Hypothalamus (tissue), 51 donors: ENCODE measurements at regions not wholly inside any gene's neighbourhood (a gene's known extent, or its start where the extent isn't known, plus 50 kb on each side); places are given as distances from the start of the nearest gene placed in this dataset.
"Not testable (repeated sequence)": the region's sequence is repeated elsewhere in the genome, so short reads cannot be mapped to it uniquely, and the experiment has no call there.

Experiments used
- DNase-seq, 51 donors: peaks; one replicate each; lab custom pipeline; 2025; lab: John Stamatoyannopoulos, UW

DNA sequence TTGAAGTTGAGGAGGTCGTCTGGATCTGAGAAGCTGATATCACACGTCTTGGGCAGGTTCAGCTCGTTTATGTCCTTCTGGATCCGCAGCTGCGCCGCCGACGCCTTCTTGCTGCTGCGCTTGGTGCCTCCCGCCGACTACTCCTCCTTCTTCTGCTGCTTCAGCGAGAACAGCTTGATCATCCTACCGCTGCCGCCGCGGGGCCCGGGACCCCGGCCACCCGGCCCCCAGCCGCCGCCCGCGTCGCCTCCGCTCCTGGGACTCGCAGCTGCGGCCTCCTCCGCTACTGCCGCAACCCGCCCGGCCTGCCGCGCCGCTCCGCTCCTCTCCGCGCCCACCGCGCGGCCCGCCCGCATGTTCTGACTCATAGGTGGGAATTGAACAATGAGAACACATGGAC lies 1710.6 kb downstream of the TP53TG3F start:
- not testable (repeated sequence) for DNase-seq

DNA sequence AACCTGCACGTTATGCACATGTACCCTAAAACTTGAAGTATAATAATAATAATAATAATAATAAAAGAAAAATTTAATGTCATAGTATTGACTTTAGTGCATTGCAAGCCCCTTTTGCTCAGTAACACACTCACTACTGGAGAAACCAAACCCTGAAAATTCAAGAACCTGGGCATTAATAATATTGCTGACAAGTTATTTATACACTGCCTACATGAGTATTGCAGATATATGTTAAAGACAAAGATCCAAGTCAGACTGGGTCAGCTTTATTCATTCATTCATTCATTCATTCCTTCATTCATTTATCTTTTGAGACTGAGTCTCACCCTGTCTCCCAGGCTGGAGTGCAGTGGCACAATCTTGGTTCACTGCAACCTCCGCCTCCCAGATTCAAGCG lies 1711.2 kb downstream of the TP53TG3F start:
- DNase-seq, result no peak

DNA sequence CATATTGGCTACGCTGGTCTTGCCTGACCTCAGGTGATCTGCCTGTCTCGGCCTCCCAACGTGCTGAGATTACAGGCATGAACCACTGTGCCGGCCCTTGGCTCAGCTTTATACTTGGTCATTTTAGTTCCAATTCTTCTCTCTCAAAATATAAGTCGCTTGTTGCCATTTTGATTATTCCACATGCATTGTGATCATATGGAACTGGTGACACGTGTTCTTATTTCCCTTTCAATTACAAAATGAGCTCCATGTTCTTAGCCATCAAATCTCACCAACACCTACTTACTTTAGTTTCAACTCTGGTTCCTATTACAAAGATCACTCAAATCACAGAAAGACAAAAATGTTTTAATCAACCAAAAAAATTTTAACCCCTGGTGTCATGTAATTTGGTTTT lies 1711.7 kb downstream of the TP53TG3F start:
- no peak for DNase-seq

DNA sequence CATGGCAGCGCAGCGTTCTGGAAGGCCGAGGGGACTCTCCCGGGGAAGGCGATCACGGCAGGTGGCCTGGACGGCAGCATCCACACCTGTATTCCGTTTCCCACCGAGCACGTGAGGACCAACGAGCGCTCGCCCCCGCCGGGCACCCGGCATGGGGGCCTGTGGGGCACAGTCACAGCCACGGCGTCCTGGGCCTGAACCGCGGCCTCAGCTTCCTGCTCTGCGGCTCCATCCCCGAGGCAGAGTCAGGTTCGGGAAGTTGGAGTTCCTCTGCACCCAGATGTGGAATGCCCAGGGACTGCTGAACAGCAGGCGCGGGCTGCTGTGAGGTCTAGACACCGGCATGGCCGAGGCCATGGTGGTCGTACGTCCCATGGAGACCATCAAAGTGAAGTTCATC lies 1713.9 kb downstream of the TP53TG3F start:
- DNase-seq, result no peak

DNA sequence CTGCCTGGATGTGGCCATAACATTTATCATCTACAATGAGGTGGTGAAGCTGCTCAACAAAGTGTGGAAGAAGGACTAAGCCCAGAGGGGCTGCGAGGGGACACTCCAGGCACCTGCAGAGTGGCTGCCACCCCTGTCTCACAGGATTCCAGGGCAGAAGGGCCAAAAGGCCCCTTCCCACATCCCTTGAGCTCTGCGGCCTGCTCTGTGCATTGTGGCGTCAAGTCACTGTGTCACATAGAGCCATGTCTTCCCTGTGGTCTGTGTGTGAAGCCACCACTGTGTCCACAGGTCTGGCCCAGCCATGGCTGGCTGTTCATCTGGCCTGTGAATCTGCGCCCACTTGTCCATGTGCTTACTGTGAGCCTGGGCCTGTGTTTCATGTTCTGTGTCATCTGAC lies 1714.6 kb downstream of the TP53TG3F start:
- DNase-seq, result no peak

DNA sequence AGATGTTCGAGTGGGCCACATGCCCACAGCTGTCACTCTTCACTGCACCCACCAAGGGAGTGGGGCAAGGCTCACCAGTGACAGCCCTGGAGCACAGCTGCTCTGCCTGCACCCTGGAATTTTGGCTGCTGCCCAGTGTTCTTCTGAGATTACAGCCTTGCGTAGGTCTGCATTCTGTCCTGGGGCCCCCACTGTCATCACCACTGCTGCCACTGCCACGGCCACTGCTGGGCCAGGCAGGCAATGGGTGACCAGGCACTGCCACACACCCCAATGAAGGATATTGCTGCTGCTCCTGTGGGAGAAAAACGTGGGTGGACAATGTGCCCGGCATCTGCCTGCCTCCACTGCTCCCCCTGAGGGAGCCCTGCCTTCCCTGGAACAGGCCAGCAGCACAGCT lies 1717.0 kb downstream of the TP53TG3F start:
- DNase-seq, result no peak

DNA sequence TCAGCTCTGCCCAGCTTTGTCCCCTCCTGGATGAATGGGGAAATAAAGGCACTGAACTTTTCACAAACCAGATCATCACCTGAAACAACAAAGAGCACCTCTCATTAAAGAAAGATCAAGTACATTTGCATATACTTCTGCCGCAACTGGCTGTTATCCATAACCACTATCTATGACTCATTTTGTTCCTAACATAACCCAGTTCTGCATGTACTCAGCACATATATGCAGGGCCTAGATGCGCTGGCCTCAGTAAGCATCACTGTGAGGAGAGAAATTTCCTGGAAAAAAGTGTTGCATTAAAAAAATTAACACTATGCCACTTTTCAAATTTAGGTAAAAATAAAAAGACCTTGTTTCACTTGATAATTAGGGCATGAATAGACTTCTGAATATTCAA lies 1718.4 kb downstream of the TP53TG3F start:
- DNase-seq, result no peak

DNA sequence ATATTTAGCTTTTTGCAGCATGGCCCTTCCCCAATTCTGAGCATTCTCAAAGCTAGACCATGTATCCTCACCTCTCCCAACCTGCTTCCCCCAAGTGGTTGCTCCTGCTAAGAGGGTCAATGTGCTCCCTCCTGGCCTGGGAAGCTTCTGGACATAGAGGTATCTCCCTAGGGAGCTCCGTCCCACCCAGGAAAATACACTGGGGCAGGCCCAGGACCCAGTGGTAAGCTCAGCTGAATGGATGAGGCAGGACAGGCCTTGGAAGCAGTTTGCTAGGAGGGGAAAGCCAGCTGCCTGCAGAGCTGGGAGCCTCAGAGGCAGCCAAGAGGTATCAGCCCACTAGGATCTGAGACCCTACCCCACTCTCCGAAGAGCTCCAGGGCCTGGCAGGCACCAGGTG lies 1721.6 kb downstream of the TP53TG3F start:
- no peak for DNase-seq

DNA sequence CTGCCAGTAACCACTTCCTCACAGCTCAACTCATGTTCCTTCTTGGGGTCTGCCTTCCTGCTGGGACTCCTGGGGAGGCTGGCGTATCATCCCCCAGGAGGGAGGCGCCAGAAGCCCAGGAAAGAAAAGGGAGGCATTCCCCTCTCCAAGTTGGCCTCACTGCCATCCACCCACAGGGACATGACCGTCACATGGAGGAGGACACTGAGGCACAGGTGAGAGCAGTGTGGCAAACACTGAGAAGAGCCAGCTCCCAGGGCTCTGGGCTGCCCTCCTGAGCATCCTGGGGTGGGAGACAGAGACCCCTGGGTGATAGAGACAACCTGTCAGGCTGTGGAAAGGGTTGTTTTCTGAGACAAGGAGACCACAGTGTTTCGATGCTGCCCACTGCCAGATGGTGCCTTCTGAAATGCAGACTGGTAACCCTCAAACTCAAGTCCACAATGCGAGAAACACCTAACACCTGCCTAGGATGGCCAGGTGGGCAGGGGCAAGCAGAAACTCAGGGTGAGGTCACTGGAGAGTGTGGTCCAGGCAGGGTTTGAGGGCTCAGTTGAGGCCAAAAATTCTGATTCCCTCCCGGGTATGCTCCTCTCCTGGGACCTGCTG lies 1722.1 kb downstream of the TP53TG3F start:
- no peak for DNase-seq

DNA sequence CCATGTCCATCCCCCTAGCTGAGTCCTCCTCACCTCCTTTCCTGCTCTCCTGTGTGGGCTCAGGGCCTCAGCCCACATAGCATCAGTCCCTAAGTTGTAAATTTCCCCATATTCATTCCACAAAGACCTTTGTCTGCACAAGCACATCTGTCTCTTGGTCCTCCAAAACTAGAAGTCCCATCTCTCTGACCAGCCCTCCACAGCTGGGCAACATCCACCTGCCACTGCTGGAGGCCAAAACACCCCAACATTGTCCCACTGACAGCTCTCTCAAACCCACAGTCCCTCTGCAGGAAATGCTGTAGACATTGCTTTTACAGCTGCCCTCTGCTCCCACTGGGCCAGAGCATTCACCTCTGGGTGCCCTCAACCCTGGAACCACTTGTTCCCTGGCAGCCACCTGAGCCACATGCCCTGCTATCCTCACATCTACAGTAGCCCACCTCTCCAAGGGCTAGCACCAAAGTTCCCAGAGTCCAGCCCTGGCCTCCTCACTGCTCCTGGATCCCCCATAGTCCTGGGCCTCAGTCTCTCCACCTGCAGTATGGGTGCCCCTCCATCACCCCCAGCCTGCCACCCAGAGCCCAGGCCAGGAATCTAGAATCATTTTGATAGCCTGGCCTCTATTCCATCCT lies 1722.7 kb downstream of the TP53TG3F start:
- no peak for DNase-seq

DNA sequence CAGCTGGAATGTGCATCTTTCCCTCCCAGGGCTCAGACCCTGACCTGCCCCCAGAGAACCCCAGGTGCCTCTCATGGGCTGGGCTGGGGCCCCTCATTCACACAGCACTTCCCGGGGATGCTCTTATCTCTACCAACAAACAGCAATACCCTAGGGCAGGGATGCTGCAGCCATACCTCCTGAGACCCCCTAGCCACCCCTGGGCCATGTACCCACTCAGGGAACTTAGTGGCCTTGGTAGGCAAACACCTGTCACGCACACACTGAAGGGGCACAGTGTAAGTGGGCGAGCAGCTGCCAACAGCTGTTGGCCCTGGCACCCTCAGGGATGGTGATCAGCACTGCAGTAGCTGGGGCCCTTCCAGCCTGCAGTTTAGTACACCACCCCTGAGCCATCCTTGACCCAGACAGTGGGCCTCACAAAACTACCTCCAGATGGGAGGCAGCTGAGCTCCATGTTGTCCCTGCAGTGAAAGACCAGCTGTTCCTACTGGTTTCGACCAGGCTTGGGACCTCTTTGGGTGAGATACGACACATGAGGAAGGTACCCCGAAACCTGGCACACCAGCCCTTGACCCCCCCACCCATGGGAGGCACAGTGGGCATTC lies 1723.6 kb downstream of the TP53TG3F start:
- no peak for DNase-seq

DNA sequence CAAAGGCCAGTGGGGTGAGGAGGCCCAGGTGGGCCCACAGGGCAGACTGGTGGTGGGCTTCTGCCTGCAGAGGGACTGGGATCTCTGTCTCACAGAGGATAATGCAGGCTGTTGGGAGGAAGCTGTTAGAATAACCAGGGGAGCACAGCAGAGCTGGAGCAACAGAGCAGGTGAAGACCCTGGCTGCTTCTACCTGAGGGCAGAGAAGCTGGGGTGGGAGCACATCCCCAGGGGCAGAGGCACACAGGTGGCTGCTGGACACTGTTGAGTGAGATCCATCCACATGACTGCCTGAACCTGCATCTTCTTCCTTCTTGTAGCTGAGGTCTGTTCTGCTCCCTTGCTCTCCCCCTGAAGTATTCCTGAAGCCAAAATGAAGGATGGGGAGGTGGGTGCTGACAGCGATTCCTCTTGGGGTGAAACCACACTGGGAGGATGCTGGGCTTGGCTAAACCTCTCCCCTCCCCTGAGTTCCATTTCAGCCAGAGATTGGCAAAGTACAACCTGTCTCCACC lies 1725.0 kb downstream of the TP53TG3F start:
- DNase-seq, result no peak

DNA sequence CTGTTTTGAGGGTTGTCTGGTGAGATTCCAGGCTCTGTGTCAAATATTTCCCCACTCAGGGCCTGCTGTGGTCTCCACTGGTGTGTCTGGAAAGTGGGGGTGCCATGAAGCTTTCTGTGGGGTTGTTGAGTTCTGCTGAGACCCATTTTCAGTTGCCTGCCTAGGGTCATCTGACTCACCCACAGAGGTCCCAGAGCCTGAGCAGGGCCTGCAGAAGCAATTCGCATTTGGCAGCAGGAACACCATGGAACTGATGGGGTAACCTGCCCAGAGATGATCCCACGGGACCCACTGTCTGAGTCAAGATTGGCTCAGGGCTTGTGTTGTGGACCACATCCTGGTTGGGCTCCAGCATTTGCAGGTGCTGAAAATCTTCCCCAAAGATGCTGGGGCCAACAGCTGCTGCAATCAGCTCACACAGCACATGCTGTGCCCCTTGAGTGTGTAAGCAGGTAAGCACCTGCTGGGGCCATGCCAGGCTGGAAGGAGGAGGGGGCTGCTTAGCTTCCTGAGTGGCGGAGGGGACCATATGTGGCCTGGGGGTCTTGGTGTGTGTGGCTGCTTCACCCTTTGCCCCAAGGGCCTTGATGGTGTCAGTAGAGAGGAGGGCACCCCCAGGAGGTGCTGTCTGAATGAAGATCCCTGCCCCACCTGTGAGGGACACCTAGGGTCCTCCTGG lies 1726.1 kb downstream of the TP53TG3F start:
- DNase-seq, result no peak

DNA sequence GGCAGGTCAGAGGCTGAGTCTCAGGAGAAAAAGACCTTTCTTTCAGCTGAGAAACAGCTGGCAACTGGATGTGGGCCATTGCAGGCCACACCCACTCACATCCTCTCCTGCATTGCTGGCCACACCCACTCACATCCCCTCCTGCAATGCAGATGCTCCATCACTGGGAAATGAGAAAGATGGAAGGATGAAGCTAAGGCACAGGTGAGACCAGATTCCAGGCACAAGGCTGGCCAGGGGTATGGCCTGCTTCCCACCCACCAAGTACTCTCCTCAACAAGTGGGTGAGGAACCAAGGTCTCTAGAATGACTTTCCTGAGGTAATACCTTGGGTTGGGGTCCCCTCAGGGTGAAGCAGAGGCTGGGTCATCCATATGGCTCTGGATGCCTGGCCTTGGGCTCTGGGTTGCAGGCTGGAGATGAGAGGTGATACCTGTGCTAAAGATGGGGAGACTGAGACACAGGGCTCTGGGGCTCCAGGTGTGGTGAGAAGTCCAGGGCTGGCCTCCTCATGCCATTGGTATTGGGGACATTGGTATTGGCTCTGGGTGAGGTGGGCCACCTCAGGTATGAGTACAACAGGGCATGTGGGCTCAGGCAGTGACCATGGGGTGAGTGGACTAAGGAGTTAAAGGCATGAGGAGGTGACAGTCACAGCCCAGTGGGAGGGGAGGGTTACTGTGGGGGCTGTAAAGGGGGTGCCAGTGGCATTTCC lies 1726.8 kb downstream of the TP53TG3F start:
- DNase-seq, result no peak

DNA sequence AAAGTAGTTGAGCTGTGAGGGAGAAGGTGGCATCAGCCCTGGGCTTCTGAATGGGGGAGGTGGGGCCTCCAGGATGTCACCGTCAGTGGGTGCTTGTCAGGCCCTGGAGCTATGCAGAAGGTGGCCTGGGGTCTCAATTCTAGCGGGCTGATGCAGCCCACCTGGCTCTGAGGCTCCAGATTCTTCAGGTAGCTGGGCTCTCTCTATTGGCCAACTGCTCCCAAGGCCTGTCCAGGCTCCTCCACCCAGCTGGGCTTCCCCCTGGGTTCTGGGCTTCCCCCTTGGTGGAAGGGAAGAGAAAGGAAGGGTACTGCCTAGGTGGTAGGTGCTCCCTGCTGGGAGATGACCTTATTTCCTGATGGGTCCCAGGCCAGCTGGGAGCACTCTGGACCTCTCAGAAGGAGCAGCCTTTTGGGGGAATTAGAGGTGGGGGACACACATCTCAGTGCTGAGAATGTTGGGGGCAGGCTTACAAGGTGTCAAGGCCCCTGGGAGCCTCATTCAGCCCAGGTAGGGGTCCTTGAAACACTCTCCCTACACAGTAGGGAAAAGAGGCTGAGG lies 1728.3 kb downstream of the TP53TG3F start:
- DNase-seq, result no peak

DNA sequence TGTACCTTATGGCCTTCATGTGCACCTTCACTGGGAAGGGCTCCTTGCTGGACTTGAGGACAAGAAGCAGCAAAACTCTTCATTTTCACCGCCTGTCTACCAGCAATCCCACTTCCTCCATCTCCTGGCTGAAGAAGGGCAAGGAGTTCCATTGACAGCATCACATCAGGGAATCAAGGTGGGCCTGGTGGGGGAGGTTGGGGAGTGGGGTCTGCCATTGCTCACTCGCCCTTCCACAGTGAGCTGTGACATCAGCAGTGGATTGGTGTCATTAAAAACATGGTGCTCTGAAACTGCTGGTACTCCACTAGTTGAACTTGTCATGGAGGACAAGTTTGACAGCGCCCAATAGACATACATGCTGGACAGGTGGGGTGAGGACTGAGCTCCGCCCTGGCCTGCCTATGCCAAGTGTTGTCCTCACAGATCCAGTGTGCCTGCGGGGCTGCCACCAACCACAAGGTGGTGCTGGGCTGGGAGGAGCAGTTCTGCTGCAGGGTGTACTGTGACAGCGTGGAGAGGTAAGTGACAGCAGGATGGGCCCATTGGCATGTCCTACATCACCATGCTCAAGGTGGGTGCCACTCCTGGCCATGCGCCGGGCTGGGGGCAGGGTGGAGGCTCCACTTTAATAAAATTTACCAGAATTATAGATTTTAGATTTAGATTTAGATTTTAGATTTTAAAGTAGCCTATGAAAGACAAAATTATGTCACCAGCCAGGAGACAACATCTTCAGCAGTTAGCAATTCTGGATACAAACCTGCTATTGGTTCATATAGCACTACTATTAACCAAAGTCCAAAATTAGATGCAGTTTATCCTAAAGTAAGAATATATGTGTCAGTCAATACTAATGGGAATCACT lies 1729.1 kb downstream of the TP53TG3F start:
- peak in 4 of 51 donors; percentile 7 to 17 (median 14) for DNase-seq

DNA sequence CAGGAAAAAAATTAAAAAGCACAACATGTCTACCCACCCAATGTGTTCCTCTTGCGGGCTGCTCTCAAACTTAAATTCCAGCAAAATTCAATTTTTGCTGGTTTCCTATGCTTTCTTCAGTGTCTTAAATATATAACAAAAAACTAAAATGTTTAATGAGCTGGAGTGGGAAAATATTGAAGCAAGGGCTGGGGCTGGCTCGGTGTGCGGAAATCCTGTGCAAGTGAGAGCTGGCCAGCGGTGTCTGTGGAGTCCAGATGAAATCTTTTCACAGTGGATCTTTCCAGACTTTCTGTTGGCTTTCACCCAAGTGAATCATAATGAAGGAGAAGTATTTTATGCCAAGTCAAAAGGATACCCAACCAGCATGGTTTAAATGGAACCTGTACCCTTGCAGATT lies 1733.6 kb downstream of the TP53TG3F start:
- DNase-seq, result no peak

DNA sequence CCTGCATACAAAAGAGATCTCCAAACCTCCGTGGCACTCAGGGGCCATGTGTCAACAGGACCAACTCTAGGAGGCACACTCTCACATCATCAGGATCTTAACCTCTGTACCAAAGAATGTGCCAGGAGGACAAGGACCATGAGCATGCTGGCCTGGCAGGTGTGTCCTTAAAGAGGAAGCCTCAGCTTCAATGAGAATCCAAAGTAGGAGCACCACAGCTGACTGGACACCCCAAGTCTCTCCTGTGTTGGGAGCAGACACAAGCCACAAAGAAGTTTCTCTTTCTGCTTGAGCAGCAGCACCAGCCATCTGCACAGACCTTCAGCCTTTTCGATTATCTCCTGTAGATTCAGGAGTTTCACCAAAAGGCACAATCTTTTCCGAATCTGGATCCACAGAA lies 1734.5 kb downstream of the TP53TG3F start:
- no peak for DNase-seq

DNA sequence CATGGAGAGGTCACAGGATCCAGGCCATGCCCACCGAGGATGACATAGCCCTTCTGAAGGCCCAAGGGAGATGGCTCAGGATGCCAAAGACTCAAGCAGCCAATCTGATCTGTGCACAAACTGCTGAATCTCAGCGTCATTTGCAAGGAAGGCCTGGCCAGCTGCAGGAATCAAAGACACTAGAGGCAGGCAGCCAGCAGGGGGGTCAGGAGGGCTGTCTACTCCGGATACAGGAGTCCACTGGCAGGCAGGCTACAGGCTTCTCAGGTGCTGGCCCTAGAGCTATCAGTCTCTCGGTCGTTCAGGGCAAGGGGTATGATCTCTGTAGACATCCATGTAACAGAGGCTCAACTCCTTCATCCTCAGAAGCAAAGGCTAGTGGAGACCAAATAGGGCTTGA lies 1735.3 kb downstream of the TP53TG3F start:
- DNase-seq, result no peak
